ENCODE measurements at regions not wholly inside any gene's neighbourhood (a gene's known extent, or its start where the extent isn't known, plus 50 kb on each side); places are given as distances from the start of the nearest gene placed in this dataset.
"Not testable (repeated sequence)": the region's sequence is repeated elsewhere in the genome, so short reads cannot be mapped to it uniquely, and the experiment has no call there.

DNA sequence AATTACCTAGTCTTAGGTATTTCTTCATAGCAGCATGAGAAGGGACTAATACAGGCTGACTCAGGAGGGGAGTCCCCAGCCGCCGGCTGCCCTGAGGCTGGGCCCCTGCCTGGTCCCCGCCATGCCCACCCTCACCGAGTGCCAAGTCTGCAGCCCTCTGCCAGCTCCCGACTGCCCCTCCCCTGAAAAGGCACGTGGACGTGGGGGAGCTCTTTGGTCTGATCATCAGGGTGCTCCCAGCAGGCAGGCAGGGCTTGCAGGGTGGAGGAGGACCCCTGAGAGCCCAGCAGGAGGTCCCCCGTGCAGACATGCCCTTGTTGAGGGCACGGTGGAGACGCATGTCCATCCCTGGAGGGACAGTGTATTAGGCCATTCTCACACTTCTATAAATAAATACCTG, 110.9 kb downstream of the UNCX start:
- no peak for DNase-seq

- DNase-seq = no peak
Measured at GRCh38 chr7:1344421-1344820, 111.7 kb downstream of the UNCX start.

DNA sequence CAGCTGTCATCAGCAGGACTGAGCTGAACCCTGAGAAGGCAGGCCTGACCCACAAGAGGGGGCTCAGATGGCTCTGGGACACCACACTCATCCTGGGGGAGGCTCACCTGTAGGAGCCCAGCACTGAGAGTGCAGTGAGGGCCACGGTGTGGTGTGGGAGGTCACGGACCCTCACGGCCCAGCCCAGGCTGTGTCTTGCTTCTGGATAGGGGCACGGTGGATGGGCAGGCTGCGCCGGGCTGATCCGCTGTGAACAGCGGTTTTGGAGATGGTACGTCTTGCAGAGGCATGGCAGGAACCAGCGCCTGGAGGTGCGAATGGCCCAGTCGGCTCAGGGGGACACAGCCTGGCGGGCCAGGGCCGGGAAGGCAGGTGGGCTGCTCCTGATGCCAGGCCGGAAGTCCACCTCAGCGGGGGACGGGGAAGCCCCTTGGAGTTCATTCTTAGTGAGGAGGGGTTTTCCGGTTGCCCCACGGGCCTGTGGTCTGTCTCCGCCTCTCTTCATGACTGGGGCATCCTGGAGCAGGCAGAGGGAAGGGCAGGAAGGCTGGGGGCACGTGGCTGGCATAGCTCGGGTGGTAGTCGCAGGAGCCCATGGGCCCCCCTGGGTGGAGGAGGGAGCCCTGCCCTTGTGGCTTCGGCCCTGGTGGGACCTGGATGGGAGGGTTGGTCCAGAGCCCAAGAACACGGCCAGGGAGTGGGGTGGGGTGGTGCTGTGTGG, 112.5 kb downstream of the UNCX start:
- no peak for DNase-seq

- no peak for DNase-seq
Measured at GRCh38 chr7:1345796-1346755, 113.2 kb downstream of the MICALL2 start.

GRCh38 chr7:1346851-1347250, 112.4 kb downstream of the MICALL2 start:
- no peak for DNase-seq

GRCh38 chr7:1348096-1348822, 111.0 kb downstream of the MICALL2 start:
- no peak for DNase-seq

DNA sequence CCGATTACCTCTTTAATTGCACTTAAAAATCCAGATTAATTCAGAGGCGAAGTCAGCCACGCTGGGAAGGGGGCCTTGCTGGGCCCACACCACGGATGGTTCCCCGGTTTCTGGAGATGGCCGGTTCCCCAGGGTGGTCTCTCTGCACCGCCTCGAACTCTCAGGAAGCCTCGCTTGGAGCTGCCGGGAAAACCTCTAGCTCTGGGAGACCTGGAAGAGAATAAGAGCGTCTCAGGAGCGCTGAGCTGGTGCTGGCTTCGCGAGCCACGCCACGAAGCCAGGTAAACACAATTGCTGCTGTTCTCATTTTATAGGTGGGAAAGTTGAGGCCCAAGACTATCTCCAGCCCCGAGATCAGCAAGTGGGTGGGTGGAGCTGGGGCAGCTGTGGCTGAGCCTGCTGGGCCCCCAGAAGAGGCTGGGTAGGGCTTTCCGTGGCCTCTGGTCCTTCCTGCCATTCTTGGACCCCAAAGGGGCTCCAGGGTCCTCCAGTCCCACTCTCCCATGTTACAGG, 110.4 kb downstream of the MICALL2 start:
- no peak for DNase-seq

DNA sequence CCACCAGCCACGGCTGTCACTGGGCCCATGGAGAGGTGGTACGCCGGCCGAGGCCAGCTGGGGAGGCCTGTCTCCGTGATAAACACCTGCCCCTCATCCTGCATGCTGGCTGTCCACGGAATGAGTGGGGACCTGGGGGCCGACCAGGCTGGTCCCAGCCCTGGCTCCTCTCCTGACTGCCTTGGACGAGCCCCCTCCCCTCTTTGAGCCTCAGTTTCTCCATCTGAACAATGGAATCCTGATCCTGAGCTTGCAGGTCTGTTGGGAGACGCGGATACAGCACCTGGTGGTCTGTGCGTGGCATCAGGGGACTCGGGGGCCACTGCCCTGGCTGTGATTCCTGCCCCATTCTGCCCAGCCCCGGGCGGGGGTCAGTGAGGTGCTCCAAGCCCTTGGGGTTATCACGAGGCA, 109.9 kb downstream of the MICALL2 start:
- no peak for DNase-seq

GRCh38 chr7:1351881-1352625, 107.2 kb downstream of the MICALL2 start:
- DNase-seq = no peak

DNA sequence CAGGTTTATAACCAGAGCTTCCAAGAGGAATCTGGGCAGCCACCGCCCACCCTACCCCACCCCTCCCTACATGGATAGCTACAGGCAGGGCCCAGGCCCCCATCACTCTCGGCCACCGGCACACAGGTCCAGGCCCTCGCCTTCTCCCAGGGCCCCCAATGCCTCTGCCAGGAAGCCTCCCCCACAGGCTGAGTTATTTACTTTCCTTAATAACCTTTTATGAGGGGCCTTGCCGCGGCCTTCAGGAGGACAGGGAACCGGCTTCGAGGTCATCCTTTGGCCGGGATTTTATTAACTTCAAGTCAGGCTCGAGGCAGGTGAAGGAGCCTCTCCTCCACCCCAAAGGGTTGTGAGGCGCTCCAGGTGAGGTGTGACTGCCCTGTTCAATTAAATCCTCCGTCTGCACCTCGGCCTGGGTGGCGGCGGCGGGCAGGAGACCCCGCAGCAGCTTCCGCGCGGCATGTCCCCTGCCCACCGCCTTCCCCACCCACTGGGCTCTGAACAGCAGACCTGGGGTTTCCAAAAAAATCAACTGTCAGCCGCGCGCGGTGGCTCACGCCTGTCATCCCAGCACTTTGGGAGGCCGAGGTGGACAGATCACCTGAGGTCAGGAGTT, 106.5 kb downstream of the MICALL2 start:
- DNase-seq = no peak

DNA sequence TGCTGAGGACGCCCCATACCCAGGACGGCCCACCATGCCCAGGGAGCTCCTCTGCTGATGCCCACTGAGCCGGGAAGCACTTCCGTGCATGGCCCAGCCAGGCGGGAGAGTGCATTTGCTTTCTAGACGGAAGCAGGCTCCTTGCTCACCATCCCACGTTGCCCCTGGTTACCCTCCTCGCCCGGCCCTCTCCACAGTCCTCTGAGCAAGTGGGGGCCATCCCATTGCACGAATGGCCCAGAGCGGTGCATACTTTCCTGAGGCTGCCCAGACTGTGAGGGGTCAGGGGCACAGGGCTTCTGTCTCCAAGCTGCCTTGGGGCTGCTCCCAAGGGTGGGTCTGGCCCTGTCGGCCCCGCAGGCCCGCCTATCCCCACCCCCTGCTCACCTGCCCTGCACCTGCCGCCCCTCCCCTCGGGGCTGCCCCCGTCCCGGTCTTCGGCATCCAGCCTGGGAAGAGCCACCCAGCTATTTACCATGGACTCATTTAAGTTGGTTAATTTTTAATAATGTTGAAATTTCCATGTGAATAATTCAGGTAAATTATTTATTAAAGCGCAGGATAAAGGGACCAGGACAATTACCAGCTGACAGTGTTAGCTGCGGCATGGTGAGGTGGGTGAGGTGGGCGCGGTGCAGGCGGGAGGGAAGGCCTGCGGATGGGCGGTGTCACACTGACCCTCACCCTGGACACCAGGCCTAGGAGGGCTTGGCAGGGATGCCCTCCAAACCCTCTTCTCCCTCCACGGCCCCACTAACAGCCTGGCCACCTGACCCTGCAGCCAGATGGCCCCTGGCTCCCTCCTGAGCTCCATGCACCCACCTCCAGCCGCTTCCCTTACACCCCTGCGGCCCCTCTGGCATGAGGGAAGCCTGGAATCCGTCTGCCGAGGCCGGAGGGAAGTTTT, 104.4 kb downstream of the MICALL2 start:
- DNase-seq = no peak

- DNase-seq = no peak
Measured at GRCh38 chr7:1355568-1356340, 103.5 kb downstream of the MICALL2 start.

- not testable (repeated sequence) for DNase-seq
Measured at GRCh38 chr7:1356853-1357252, 102.4 kb downstream of the MICALL2 start.

DNA sequence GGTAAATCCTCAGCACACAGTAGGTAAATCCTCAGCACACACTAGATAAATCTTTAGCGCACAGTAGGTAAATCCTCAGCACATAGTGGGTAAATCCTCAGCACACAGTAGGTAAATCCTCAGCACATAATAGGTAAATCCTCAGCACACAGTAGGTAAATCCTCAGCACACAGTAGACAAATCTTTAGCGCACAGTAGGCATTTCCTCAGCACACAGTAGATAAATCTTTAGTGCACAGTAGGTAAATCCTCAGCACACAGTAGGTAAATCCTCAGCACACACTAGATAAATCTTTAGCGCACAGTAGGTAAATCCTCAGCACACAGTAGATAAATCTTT, 102.0 kb downstream of the MICALL2 start:
- DNase-seq = not testable (repeated sequence)

DNA sequence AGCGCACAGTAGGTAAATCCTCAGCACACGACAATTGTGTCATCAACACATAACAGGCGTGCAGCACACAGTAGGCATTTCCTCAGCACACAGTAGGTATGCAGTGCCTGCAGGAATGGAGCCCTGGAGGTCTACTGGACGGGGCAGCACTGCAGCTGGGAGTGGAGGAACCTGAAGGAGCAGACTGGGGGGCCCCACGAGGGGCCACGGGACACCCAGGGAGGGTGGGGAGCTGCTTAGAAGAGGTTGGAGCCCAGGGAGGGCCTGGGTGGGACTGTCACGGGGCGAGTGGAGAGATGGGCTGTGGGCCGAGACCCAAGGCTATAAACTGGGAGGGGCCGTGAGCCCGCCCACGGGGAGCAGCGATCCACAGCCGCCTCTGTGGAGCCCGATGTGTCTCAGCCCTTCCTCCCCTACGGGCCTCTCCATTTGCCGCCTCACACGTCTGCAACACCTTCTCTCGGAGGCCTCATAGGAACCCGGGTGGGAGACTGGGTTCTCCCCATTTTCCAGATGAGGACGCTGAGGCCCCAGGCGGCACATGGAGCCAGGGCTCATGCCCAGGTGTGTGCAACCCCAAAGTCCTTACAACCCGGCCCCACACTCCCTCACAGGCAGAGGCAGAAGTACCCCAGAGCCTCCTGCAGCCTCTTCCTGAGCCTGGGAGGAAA, 101.5 kb downstream of the MICALL2 start:
- no peak for DNase-seq

- no peak for DNase-seq
Measured at GRCh38 chr7:1358376-1359050, 100.8 kb downstream of the MICALL2 start.

GRCh38 chr7:1359051-1359400, 100.2 kb downstream of the MICALL2 start:
- no peak for DNase-seq

- no peak for DNase-seq
Measured at GRCh38 chr7:1359681-1360485, 99.4 kb downstream of the MICALL2 start.
